NCI-H2081 treated with DMSO at 0.1 percent for 48 hours (cell line): ENCODE measurements at regions not wholly inside any gene's neighbourhood (a gene's known extent, or its start where the extent isn't known, plus 50 kb on each side); places are given as distances from the start of the nearest gene placed in this dataset.

Experiments
- DNase-seq: peaks from one replicate; lab custom pipeline; 2025; lab: John Stamatoyannopoulos, UW

- no peak for DNase-seq
Observed at GRCh38 chr12:93043192-93043876, 114.2 kb upstream of the EEA1 start.

DNA sequence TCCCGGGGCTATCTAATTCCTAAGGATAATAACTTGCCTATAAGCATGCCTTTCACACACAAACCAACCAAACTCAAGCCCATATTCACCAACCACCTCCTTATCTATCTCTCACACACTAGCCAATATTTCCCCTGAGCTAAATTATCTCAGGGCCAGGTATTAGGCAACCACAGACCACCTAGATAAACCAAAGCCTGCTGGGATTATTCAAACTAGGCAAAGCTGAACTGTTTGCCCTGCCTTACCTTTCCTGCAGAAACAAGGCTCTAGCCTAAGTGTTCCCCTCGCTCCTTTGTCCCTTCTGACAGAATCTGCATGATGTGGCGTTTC lies 114.7 kb upstream of the EEA1 start:
- DNase-seq: no peak

DNA sequence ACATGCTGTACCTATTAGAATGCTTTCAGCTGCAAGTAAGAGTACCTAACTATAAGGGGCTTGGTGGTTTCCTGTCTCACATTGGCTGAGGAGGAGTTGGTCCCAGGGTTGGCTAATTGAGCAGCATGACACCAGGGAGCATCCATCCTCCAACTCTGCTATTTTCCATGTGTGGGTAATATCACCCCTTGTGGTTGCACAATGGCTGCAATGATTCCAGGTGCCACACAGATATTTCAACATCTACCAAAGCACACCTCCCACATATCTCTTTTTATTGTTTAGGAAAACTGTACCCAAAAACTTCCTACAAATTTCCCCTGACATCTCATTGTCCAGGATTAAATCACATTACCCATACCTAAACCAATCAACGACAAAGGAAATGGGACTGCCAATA lies 118.0 kb upstream of the EEA1 start:
- no peak for DNase-seq

DNA sequence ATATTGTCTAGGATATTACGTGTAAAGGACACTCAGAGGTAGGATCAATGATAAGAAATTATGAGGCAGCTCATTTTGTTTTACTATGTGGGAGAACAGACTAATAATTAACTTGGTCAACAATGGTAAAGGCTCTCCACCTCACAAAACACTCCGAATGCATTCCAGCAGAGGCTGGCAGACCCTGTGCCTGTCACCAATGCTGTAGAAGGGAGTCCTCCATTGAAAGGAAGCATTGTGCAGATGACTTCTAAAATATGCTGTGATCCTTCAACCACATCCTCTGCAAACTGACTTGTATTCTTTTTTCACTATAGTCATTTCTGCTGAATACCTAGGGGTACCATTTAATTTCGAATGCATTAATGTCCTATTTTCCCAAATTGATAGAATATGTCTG lies 119.6 kb upstream of the EEA1 start:
- DNase-seq: no peak

- no peak for DNase-seq
Observed at GRCh38 chr12:93050026-93050747, 121.1 kb upstream of the EEA1 start.

GRCh38 chr12:93050748-93051081 lies 121.6 kb upstream of the EEA1 start:
- no peak for DNase-seq

- DNase-seq: no peak
Observed at GRCh38 chr12:93054021-93054420, 124.9 kb upstream of the EEA1 start.

GRCh38 chr12:93055221-93055620 lies 126.1 kb upstream of the EEA1 start:
- no peak for DNase-seq

- no peak for DNase-seq
Observed at GRCh38 chr12:93056971-93057535, 128.0 kb upstream of the EEA1 start.

- no peak for DNase-seq
Observed at GRCh38 chr12:93058280-93058679, 129.2 kb upstream of the EEA1 start.

GRCh38 chr12:93059288-93059687 lies 130.2 kb upstream of the EEA1 start:
- DNase-seq: no peak

DNA sequence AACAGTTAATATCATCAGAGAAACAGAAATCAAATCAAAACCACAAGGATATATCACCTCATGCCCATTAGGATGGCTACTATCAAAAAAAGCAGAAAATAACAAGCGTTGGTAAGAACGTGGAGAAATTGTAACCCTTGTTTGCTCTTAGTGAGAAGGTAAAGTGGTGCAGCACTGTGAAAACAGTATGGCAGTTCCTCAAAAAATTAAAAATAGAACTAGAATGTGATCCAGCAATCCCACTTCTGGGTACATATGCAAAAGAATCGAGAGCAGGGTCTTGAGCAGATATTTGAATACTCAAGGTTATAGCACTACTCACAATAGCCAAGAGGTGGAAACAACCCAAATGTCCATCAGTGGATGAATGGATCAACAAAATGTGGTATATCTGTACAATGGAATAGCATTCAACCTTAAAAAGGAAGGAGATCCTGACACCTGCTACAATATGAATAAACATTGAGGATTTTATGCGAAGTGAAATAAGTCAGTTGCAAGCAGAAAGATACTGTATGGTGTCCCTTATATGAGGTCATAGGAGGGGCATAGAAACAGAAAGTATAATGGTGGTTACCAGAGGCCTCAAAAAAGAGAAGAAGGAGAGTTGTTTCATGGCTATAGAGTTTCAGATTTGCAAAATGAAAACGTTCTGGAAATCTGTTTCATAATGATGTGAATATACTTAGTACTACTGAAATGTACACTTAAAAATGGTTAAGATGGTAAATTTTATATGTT lies 131.0 kb upstream of the EEA1 start:
- no peak for DNase-seq

GRCh38 chr12:93060666-93061472 lies 131.8 kb upstream of the EEA1 start:
- DNase-seq: no peak

GRCh38 chr12:93061473-93062419 lies 132.7 kb upstream of the EEA1 start:
- DNase-seq: no peak

- DNase-seq: no peak
Observed at GRCh38 chr12:93065896-93066295, 136.8 kb upstream of the EEA1 start.

DNA sequence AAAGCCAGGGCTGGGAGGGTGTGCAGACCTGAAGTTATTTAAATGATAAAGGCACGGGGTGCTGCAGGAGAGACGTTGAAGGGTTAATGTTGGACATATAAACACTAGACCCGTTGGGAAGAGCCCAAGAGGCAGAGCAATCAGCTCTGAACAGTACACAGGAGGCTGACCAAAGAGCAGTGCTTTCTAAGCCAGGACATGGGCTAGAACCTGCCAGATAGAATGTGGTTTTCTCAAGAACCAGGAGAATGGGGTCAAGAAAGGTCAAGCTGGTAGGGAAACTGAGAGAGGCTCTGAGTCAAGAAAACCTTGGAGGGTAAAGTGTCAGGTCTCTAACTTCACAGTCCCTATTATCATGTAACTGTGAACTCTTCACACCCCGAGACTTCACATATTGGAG lies 143.2 kb upstream of the EEA1 start:
- DNase-seq: no peak

- no peak for DNase-seq
Observed at GRCh38 chr12:93073324-93073723, 144.2 kb upstream of the EEA1 start.

GRCh38 chr12:93078059-93078458 lies 149.0 kb upstream of the EEA1 start:
- DNase-seq: no peak

- no peak for DNase-seq
Observed at GRCh38 chr12:93078577-93078976, 149.5 kb upstream of the EEA1 start.

DNA sequence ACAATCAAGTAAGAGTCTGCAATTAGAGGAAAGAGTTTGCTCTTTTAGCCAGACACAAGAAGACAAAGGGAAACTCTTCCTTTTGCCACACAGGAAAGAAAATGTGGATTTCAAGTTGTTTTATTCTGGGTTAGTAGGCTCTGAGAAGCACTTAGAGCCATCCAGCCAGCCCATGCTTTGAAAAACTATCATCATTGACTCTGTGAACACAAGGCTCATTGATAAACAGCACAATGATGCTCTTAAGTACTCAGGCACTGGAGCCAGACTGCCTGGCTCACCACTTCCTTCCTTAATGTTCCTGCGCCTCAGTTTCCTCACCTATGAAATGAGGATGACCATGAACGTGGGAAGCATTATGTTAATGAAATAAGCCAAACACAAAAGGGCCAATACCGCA lies 150.2 kb upstream of the EEA1 start:
- no peak for DNase-seq

GRCh38 chr12:93079976-93080375 lies 150.9 kb upstream of the EEA1 start:
- no peak for DNase-seq
